ENCODE measurements at regions not wholly inside any gene's neighbourhood (a gene's known extent, or its start where the extent isn't known, plus 50 kb on each side); places are given as distances from the start of the nearest gene placed in this dataset.

GRCh38 chr3:157841029-157841428 is 265.2 kb downstream of the SHOX2 start:
- no peak overlapping the region for H4K5ac ChIP-seq (ENCODE audit: insufficient read length, low read depth, low read length)
- FAIRE-seq (no peak), DNase-seq (ENCODE audit: low read depth in 1 of 2, low spot score in 2 of 2) (no peak)
- TF ChIP-seq KDM5A (IDR thresholded peaks at IDR 0.05; ENCODE audit: low read length): no peak
- H4K91ac ChIP-seq (replicated peaks; ENCODE audit: insufficient read length, low read length): no peak overlapping the region
- no peaks in the 10 kb centered on the region for H3K36me3 ChIP-seq (ENCODE audit: control insufficient read depth in 2 of 4, insufficient read depth in 4 of 4, low read length in 3 of 4)
- 90% methylated on average over 3 of the region's 3 CpGs; no CpG with 5 or more reads in 1 of the 2 experiments for WGBS, 2 experiments (ENCODE audit: extremely low coverage in 1 of 2, insufficient coverage in 1 of 2, insufficient read length in 1 of 2, insufficient replicate concordance in 2 of 2, low coverage in 1 of 2, low lambda C conversion rate in 2 of 2, missing lambda C conversion rate in 1 of 2)
- no peak overlapping the region for H3K18ac ChIP-seq (ENCODE audit: extremely low read depth, low read length)
- H3K9ac ChIP-seq (replicated peaks in 1 of 4; ENCODE audit: extremely low read depth in 1 of 4, low read depth in 3 of 4, low read length in 3 of 4): no peak overlapping the region
- H2AFZ ChIP-seq (ENCODE audit: low read length): no peak overlapping the region
- H3K14ac ChIP-seq (ENCODE audit: insufficient read length): no peak overlapping the region
- H2AK5ac ChIP-seq (ENCODE audit: low read depth, low read length): no peak overlapping the region
- no peaks in the 10 kb centered on the region for H3K4me1 ChIP-seq (replicated peaks in 1 of 4; ENCODE audit: control insufficient read depth in 3 of 4, insufficient read depth in 4 of 4, low read length in 3 of 4)
- no peak overlapping the region for H2BK5ac ChIP-seq (ENCODE audit: low read depth, low read length)
- no peak overlapping the region for H2BK20ac ChIP-seq (ENCODE audit: low read length)
- H2BK15ac ChIP-seq (ENCODE audit: low read length): no peak overlapping the region
- no peaks in the 10 kb centered on the region for H3K27me3 ChIP-seq (replicated peaks in 1 of 4; ENCODE audit: control insufficient read depth in 3 of 4, extremely low read depth in 1 of 4, insufficient read depth in 3 of 4, low read length in 3 of 4)
- H3K4me3 ChIP-seq (ENCODE audit: extremely low read depth in 1 of 4, insufficient read depth in 2 of 4, low read depth in 3 of 4, low read length in 4 of 4): no peak overlapping the region
- no peaks in the 10 kb centered on the region for H3K79me1 ChIP-seq (ENCODE audit: low read depth, low read length)
- H3K23me2 ChIP-seq (ENCODE audit: low read depth, low read length): no peaks in the 10 kb centered on the region
- no peak overlapping the region for H3K23ac ChIP-seq (ENCODE audit: insufficient read length)
- H2BK12ac ChIP-seq (ENCODE audit: low read depth, low read length): no peak overlapping the region
- H3K56ac ChIP-seq (replicated peaks; ENCODE audit: insufficient read length, low read depth, low read length): no peak overlapping the region
- H2BK120ac ChIP-seq (replicated peaks; ENCODE audit: low read depth, low read length): no peak overlapping the region
- CTCF ChIA-PET (ENCODE audit: partially characterized antibody): interaction anchor here (0.5 kb wide), 1 partner anchor 115 kb away, joined by 3 read pairs; no protein-coding TSS in a partner anchor
- H4K8ac ChIP-seq (ENCODE audit: extremely low read depth, insufficient read depth, low read length): no peak overlapping the region
- H3K4ac ChIP-seq (replicated peaks; ENCODE audit: insufficient read length, low read depth, low read length): no peak overlapping the region
- H3K79me2 ChIP-seq (ENCODE audit: control insufficient read depth in 1 of 2, insufficient read depth in 2 of 2, low read length in 2 of 2): no peaks in the 10 kb centered on the region
- no peak overlapping the region for H3K27ac ChIP-seq (ENCODE audit: low read depth, low read length)
- no peak overlapping the region for H3K4me2 ChIP-seq (ENCODE audit: insufficient read depth in 1 of 2, low read depth in 2 of 2, low read length in 2 of 2)
- no peaks in the 10 kb centered on the region for H3K9me3 ChIP-seq (ENCODE audit: insufficient read depth in 2 of 2, low read depth in 1 of 2, low read length in 1 of 2)
- POLR2A ChIA-PET (ENCODE audit: partially characterized antibody): no interaction called here
- no peaks in the 10 kb centered on the region for H4K20me1 ChIP-seq (replicated peaks in 1 of 2; ENCODE audit: control insufficient read depth in 1 of 2, insufficient read depth in 2 of 2, low read length in 2 of 2)
